ENCODE measurements at regions not wholly inside any gene's neighbourhood (a gene's known extent, or its start where the extent isn't known, plus 50 kb on each side); places are given as distances from the start of the nearest gene placed in this dataset.
"Not testable (repeated sequence)": the region's sequence is repeated elsewhere in the genome, so short reads cannot be mapped to it uniquely, and the experiment has no call there.

- Histone ChIP-seq H3K4me1 (ENCODE audit: insufficient read depth, low read length) (no peaks in the 10 kb centered on the region), H3K9ac (ENCODE audit: insufficient read depth, low read depth, low read length) (no peak overlapping the region), H4K20me1 (ENCODE audit: insufficient read depth, low read length) (no peaks in the 10 kb centered on the region), H3K36me3 (replicated peaks in 1 of 2; ENCODE audit: control insufficient read depth in 1 of 2, insufficient read depth in 2 of 2, low read length in 2 of 2) (no peaks in the 10 kb centered on the region), H3K4me3 (replicated peaks in 1 of 3; ENCODE audit: insufficient read depth in 1 of 3, low read depth in 2 of 3, low read length in 3 of 3) (no peak overlapping the region), H2AFZ (ENCODE audit: low read length) (no peak overlapping the region), H3K79me2 (ENCODE audit: insufficient read depth, low read length) (no peaks in the 10 kb centered on the region), H3K4me2 (ENCODE audit: low read depth, low read length) (no peak overlapping the region), H3K27me3 (ENCODE audit: control insufficient read depth in 1 of 2, insufficient read depth in 2 of 2, low read length in 2 of 2) (peaks cover 2 to 8% of the 10 kb centered on the region in 2 experiments; a peak in 3 of 5 replicates), H3K9me3 (ENCODE audit: low read length) (no peaks in the 10 kb centered on the region), H3K27ac (ENCODE audit: extremely low read length, insufficient read depth, low read length) (no peak overlapping the region)
- WGBS (ENCODE audit: low lambda C conversion rate): 13% methylated on average over 5 of the region's 5 CpGs
- intact Hi-C loops (cut with micrococcal nuclease; ENCODE audit: unreplicated experiment): no loop called here
- ChIA-PET CTCF (ENCODE audit: low intra/inter-chr PET ratio, low total read pairs) (no interaction called here), POLR2A (no interaction called here)
- BruUV-seq (replicated peaks): no TSS peak
- no peak for TF ChIP-seq ZHX2 (IDR thresholded peaks at IDR 0.05; ENCODE audit: low read depth)
- no peak for TF ChIP-seq ZHX2 (CRISPR knock-in tag; IDR thresholded peaks at IDR 0.05; ENCODE audit: borderline replicate concordance)
- 0 out of 2 replicates have a peak, but pooled peaks have one; percentile 2 for TF ChIP-seq CEBPB (IDR thresholded peaks at IDR 0.05; ENCODE audit: borderline replicate concordance, low read depth, low read length)
- no peak for TF ChIP-seq MXD4 (CRISPR knock-in tag; IDR thresholded peaks at IDR 0.05)
- no peak for TF ChIP-seq SCMH1 (CRISPR knock-in tag; IDR thresholded peaks at IDR 0.05; ENCODE audit: borderline replicate concordance)
- no peak for TF ChIP-seq ZNF776 (CRISPR knock-in tag; IDR thresholded peaks at IDR 0.05)
- FAIRE-seq (no peak), ATAC-seq (no peak), DNase-seq (ENCODE audit: low spot score) (no peak)
- in situ Hi-C loops (cut with HindIII; ENCODE audit: extremely low pct_ligation_motif_present, low pct_unique_long_range_greater_than_20kb): no loop called here
Observed at GRCh38 chr2:113337809-113338208, 59.1 kb upstream of the PAX8 start.

- FAIRE-seq; in situ Hi-C loops (cut with HindIII; ENCODE audit: extremely low pct_ligation_motif_present, low pct_unique_long_range_greater_than_20kb); CTCF ChIA-PET (ENCODE audit: low intra/inter-chr PET ratio, low total read pairs); H3K27ac ChIP-seq (ENCODE audit: extremely low read length, insufficient read depth, low read length); DNase-seq (ENCODE audit: low spot score); H2AFZ ChIP-seq (ENCODE audit: low read length); H4K20me1 ChIP-seq (ENCODE audit: insufficient read depth, low read length); H3K27me3 ChIP-seq (ENCODE audit: control insufficient read depth in 1 of 2, insufficient read depth in 2 of 2, low read length in 2 of 2); H3K4me2 ChIP-seq (ENCODE audit: low read depth, low read length); intact Hi-C loops (cut with micrococcal nuclease; ENCODE audit: unreplicated experiment); H3K36me3 ChIP-seq (replicated peaks in 1 of 2; ENCODE audit: control insufficient read depth in 1 of 2, insufficient read depth in 2 of 2, low read length in 2 of 2); ATAC-seq; H3K4me1 ChIP-seq (ENCODE audit: insufficient read depth, low read length); H3K9ac ChIP-seq (ENCODE audit: insufficient read depth, low read depth, low read length); H3K4me3 ChIP-seq (replicated peaks in 1 of 3; ENCODE audit: insufficient read depth in 1 of 3, low read depth in 2 of 3, low read length in 3 of 3); H3K79me2 ChIP-seq (ENCODE audit: insufficient read depth, low read length); H3K9me3 ChIP-seq (ENCODE audit: low read length); BruUV-seq (replicated peaks); POLR2A ChIA-PET: not testable (repeated sequence)
- 36% methylated on average over 3 of the region's 3 CpGs for WGBS (ENCODE audit: low lambda C conversion rate)
Observed at GRCh38 chr2:113336040-113336439, 57.3 kb upstream of the PAX8 start.
